Neutrophil (primary cell): ENCODE measurements at regions not wholly inside any gene's neighbourhood (a gene's known extent, or its start where the extent isn't known, plus 50 kb on each side); places are given as distances from the start of the nearest gene placed in this dataset.

Experiments used
- H3K27ac ChIP-seq: fragments of 200-600 bp; sonication (generic); 2 replicates; pipeline ENCODE4 v1.5.1; 2016; ENCODE audit warnings: mild to moderate bottlenecking, moderate library complexity
- H3K27me3 ChIP-seq: fragments of 200-600 bp; sonication (generic); 2 replicates; pipeline ENCODE4 v1.6.0; 2016; ENCODE audit warnings: mild to moderate bottlenecking
- H3K36me3 ChIP-seq: fragments of 200-600 bp; sonication (generic); 2 replicates; pipeline ENCODE4 v1.5.1; 2017
- H3K4me1 ChIP-seq, 2 experiments: fragments of 200-600 bp in 1 of 2; sonication (generic) in 1 of 2; 1 replicate in 1 of 2; 2 replicates in 1 of 2; pipeline versions ENCODE4 v1.5.1 to v1.6.1; 2013 to 2016; ENCODE audit warnings: low read depth in 1 of 2, low read length in 1 of 2, mild to moderate bottlenecking in 1 of 2, moderate library complexity in 1 of 2; ENCODE audit not compliant: control insufficient read depth in 1 of 2, insufficient read depth in 1 of 2
- H3K4me3 ChIP-seq, 2 experiments: fragments of 200-600 bp in 1 of 2; sonication (generic) in 1 of 2; 1 replicate in 1 of 2; 2 replicates in 1 of 2; pipeline ENCODE4 v1.5.1; 2013 to 2016; ENCODE audit warnings: low read depth in 1 of 2, low read length in 1 of 2, mild to moderate bottlenecking in 1 of 2, moderate library complexity in 1 of 2
- H3K9me3 ChIP-seq: fragments of 200-600 bp; sonication (generic); 2 replicates; pipeline ENCODE4 v1.5.1; 2016
- CTCF ChIP-seq: fragments of 200-600 bp; sonication (generic); IDR thresholded peaks from 2 replicates; pipeline ENCODE4 v1.5.1; 2016; ENCODE audit warnings: antibody characterized with exemption

GRCh38 chr15:95857758-95858157 lies 472.7 kb upstream of the NR2F2 start:
- Histone ChIP-seq H3K4me1 (no peaks in the 10 kb centered on the region), H3K27ac (no peak overlapping the region), H3K4me3 (no peak overlapping the region), H3K36me3 (no peaks in the 10 kb centered on the region), H3K27me3 (no peaks in the 10 kb centered on the region), H3K9me3 (no peaks in the 10 kb centered on the region)
- no peak for TF ChIP-seq CTCF

- H3K27ac ChIP-seq: no peak overlapping the region
- H3K4me3 ChIP-seq: no peak overlapping the region
- no peaks in the 10 kb centered on the region for H3K4me1 ChIP-seq
- no peaks in the 10 kb centered on the region for H3K9me3 ChIP-seq
- no peaks in the 10 kb centered on the region for H3K27me3 ChIP-seq
- no peaks in the 10 kb centered on the region for H3K36me3 ChIP-seq
- no peak for TF ChIP-seq CTCF
Measured at GRCh38 chr15:95860406-95860805, 470.1 kb upstream of the NR2F2 start.

- Histone ChIP-seq H3K27me3 (no peaks in the 10 kb centered on the region), H3K27ac (no peak overlapping the region), H3K9me3 (no peaks in the 10 kb centered on the region), H3K4me3 (no peak overlapping the region), H3K4me1 (no peaks in the 10 kb centered on the region), H3K36me3 (no peaks in the 10 kb centered on the region)
- TF ChIP-seq CTCF: no peak
Measured at GRCh38 chr15:95864467-95864886, 466.0 kb upstream of the NR2F2 start.

- Histone ChIP-seq H3K4me1 (no peaks in the 10 kb centered on the region), H3K27ac (no peak overlapping the region)
Measured at GRCh38 chr15:95865330-95865739, 465.2 kb upstream of the NR2F2 start.

GRCh38 chr15:95866711-95867440 lies 463.6 kb upstream of the NR2F2 start:
- Histone ChIP-seq H3K4me3 (no peak overlapping the region), H3K4me1 (no peaks in the 10 kb centered on the region), H3K27me3 (no peaks in the 10 kb centered on the region), H3K9me3 (no peaks in the 10 kb centered on the region), H3K36me3 (no peaks in the 10 kb centered on the region), H3K27ac (no peak overlapping the region)
- TF ChIP-seq CTCF: no peak

More at GRCh38 chr15:95865330-95865739, 465.2 kb upstream of the NR2F2 start:
- Histone ChIP-seq H3K27me3 (no peaks in the 10 kb centered on the region), H3K36me3 (no peaks in the 10 kb centered on the region), H3K9me3 (no peaks in the 10 kb centered on the region), H3K4me3 (no peak overlapping the region)
- TF ChIP-seq CTCF: no peak
